ENCODE measurements at regions not wholly inside any gene's neighbourhood (a gene's known extent, or its start where the extent isn't known, plus 50 kb on each side); places are given as distances from the start of the nearest gene placed in this dataset.

DNA sequence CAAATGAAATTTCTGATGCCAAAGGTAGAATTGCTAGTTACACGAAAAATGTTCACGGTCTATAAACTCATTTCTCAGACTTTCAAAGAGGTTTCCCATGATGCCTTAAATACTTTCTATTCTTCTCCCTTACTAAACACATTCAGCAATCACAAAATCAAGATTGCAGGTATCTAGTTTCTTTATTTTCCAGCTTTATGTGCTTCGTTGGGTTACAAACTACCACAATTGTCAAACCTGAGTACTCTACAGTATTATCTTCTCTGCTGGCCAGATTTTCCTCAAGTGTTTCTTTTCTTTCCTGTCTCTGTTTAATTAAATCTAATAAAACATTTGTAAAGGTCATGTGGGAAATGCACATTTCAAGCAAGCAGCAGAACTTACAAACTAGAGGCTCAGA lies 201.8 kb upstream of the ZNF385D start:
- Mint-ChIP-seq H3K9me3 (peaks cover 16 to 24% of the 10 kb centered on the region in 2 donors), H3K27ac (no peak overlapping the region), H3K4me1 (no peaks in the 10 kb centered on the region), H3K36me3 (peaks cover 15% of the 10 kb centered on the region), H3K4me3 (no peak overlapping the region), H3K27me3 (ENCODE audit: low read depth in 2 of 2) (no peaks in the 10 kb centered on the region)
- Histone ChIP-seq H3K9me3 (ENCODE audit: control insufficient read depth, insufficient read depth, low read length) (no peaks in the 10 kb centered on the region), H3K4me1 (ENCODE audit: control insufficient read depth, insufficient read depth, low read length) (no peaks in the 10 kb centered on the region), H3K4me3 (ENCODE audit: low read length) (no peak overlapping the region), H3K27ac (ENCODE audit: low read length) (no peak overlapping the region), H3K36me3 (ENCODE audit: control insufficient read depth, insufficient read depth, low read length) (no peaks in the 10 kb centered on the region), H3K27me3 (ENCODE audit: control insufficient read depth, insufficient read depth, low read length) (no peaks in the 10 kb centered on the region)
- 84% methylated on average over 3 of the region's 3 CpGs for WGBS (ENCODE audit: insufficient coverage)
- ATAC-seq (no peak), DNase-seq (no peak)
- TF ChIP-seq, protein P1, sequence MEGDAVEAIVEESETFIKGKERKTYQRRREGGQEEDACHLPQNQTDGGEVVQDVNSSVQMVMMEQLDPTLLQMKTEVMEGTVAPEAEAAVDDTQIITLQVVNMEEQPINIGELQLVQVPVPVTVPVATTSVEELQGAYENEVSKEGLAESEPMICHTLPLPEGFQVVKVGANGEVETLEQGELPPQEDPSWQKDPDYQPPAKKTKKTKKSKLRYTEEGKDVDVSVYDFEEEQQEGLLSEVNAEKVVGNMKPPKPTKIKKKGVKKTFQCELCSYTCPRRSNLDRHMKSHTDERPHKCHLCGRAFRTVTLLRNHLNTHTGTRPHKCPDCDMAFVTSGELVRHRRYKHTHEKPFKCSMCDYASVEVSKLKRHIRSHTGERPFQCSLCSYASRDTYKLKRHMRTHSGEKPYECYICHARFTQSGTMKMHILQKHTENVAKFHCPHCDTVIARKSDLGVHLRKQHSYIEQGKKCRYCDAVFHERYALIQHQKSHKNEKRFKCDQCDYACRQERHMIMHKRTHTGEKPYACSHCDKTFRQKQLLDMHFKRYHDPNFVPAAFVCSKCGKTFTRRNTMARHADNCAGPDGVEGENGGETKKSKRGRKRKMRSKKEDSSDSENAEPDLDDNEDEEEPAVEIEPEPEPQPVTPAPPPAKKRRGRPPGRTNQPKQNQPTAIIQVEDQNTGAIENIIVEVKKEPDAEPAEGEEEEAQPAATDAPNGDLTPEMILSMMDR (IDR thresholded peaks at IDR 0.05), result no peak
- intact Hi-C loops (cut with micrococcal nuclease), result no loop called here

DNA sequence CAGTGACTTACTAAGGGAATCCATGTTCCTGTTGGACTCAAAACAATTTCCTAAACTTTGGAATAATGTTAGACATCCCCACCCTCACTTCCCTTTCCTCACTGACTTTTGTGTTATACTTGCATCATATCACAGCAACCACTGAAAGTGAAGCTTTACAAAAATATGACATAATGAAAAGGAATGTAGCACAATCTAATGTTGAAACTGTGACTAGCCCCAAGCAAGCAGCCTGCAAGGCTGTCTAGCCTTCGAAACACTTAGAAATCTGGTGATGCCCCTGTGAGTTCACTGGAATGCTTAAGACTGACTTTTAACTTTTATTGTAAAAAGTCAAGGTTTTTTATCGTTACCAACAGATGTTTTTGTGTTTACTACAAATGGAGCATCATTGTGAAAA lies 203.7 kb upstream of the ZNF385D start:
- Mint-ChIP-seq H3K27me3 (ENCODE audit: low read depth in 2 of 2) (no peaks in the 10 kb centered on the region), H3K9me3 (peaks cover 17 to 24% of the 10 kb centered on the region in 2 donors), H3K27ac (no peak overlapping the region), H3K36me3 (peaks cover 15% of the 10 kb centered on the region), H3K4me3 (no peak overlapping the region), H3K4me1 (no peaks in the 10 kb centered on the region)
- H3K27me3 ChIP-seq (ENCODE audit: control insufficient read depth, insufficient read depth, low read length), result no peaks in the 10 kb centered on the region
- WGBS (ENCODE audit: insufficient coverage), result 70% methylated on average over 1 of the region's 2 CpGs
- no peak overlapping the region for H3K27ac ChIP-seq (ENCODE audit: low read length)
- H3K4me3 ChIP-seq (ENCODE audit: low read length), result no peak overlapping the region
- H3K4me1 ChIP-seq (ENCODE audit: control insufficient read depth, insufficient read depth, low read length), result no peaks in the 10 kb centered on the region
- H3K9me3 ChIP-seq (ENCODE audit: control insufficient read depth, insufficient read depth, low read length), result peaks cover 3% of the 10 kb centered on the region
- TF ChIP-seq, protein P1 (IDR thresholded peaks at IDR 0.05), result no peak
- ATAC-seq, result no peak
- intact Hi-C loops (cut with micrococcal nuclease), result no loop called here
- no peak for DNase-seq
- no peaks in the 10 kb centered on the region for H3K36me3 ChIP-seq (ENCODE audit: control insufficient read depth, insufficient read depth, low read length)

DNA sequence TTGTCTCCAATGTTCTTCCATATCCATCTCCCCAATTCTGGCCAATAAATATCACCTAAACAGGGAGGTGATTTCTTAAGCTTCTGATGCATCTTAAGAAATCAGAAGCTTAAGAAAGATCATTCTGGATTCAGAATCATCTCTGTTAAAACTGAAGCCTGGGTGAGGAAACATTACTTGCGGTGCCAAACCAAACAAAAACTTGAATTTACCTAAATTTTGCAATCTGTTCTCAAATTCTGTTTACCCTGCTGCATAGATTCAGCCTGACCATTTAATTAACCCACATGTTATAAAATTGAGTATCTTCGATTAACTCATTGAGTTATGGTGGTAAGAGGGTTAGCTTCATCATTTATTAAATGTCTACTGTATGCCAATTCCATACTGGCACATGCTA lies 204.4 kb upstream of the ZNF385D start:
- H3K36me3 ChIP-seq (ENCODE audit: control insufficient read depth, insufficient read depth, low read length), result no peaks in the 10 kb centered on the region
- ATAC-seq (no peak), DNase-seq (no peak)
- Mint-ChIP-seq H3K4me1 (no peaks in the 10 kb centered on the region), H3K4me3 (no peak overlapping the region), H3K36me3 (peaks cover 11% of the 10 kb centered on the region), H3K9me3 (peaks cover 17 to 23% of the 10 kb centered on the region in 2 donors), H3K27me3 (ENCODE audit: low read depth in 2 of 2) (no peaks in the 10 kb centered on the region), H3K27ac (no peak overlapping the region)
- no peak overlapping the region for H3K27ac ChIP-seq (ENCODE audit: low read length)
- intact Hi-C loops (cut with micrococcal nuclease), result no loop called here
- H3K4me3 ChIP-seq (ENCODE audit: low read length), result no peak overlapping the region
- H3K4me1 ChIP-seq (ENCODE audit: control insufficient read depth, insufficient read depth, low read length), result no peaks in the 10 kb centered on the region
- peaks cover 3% of the 10 kb centered on the region for H3K9me3 ChIP-seq (ENCODE audit: control insufficient read depth, insufficient read depth, low read length)
- 100% methylated on average over 1 of the region's 2 CpGs for WGBS (ENCODE audit: insufficient coverage)
- no peaks in the 10 kb centered on the region for H3K27me3 ChIP-seq (ENCODE audit: control insufficient read depth, insufficient read depth, low read length)
- TF ChIP-seq, protein P1 (IDR thresholded peaks at IDR 0.05), result no peak

DNA sequence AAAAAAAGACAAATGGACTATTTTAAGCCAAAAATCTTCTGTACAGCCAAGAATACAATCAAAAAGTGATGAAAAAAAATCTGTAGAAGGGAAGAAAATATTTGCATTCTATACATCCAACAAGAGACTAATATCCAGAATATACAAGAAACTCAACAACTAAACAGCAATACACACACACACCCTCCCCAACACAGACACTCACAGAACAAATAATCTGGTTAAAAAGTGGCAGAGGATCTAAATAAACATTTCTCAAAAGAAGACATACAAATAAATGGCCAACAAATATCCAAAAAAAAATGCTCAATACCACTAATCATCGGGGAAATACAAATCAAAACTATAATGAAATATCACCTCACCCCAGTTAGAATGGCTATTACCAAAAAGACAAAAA lies 209.0 kb upstream of the ZNF385D start:
- H3K36me3 ChIP-seq (ENCODE audit: control insufficient read depth, insufficient read depth, low read length), result no peaks in the 10 kb centered on the region
- intact Hi-C loops (cut with micrococcal nuclease), result no loop called here
- Mint-ChIP-seq H3K9me3 (peaks cover 16 to 22% of the 10 kb centered on the region in 2 donors), H3K4me3 (no peak overlapping the region), H3K4me1 (no peaks in the 10 kb centered on the region), H3K36me3 (no peaks in the 10 kb centered on the region), H3K27me3 (ENCODE audit: low read depth in 2 of 2) (no peaks in the 10 kb centered on the region), H3K27ac (no peak overlapping the region)
- peaks cover 3% of the 10 kb centered on the region for H3K9me3 ChIP-seq (ENCODE audit: control insufficient read depth, insufficient read depth, low read length)
- H3K27ac ChIP-seq (ENCODE audit: low read length), result no peak overlapping the region
- no peak for ATAC-seq
- WGBS (ENCODE audit: insufficient coverage), result no CpG with 5 or more reads among the region's 1 CpG
- TF ChIP-seq, protein P1 (IDR thresholded peaks at IDR 0.05), result no peak
- no peaks in the 10 kb centered on the region for H3K4me1 ChIP-seq (ENCODE audit: control insufficient read depth, insufficient read depth, low read length)
- DNase-seq, result no peak
- H3K27me3 ChIP-seq (ENCODE audit: control insufficient read depth, insufficient read depth, low read length), result no peaks in the 10 kb centered on the region
- H3K4me3 ChIP-seq (ENCODE audit: low read length), result no peak overlapping the region
